HG03571 (cell line): ENCODE measurements at regions not wholly inside any gene's neighbourhood (a gene's known extent, or its start where the extent isn't known, plus 50 kb on each side); places are given as distances from the start of the nearest gene placed in this dataset.
"Not testable (repeated sequence)": the region's sequence is repeated elsewhere in the genome, so short reads cannot be mapped to it uniquely, and the experiment has no call there.

Source experiments
- ATAC-seq: cut with Tn5 transposase; IDR thresholded peaks from one replicate; pipeline ENCODE4 v1.9.1; 2021; ENCODE audit not compliant: unreplicated experiment

DNA sequence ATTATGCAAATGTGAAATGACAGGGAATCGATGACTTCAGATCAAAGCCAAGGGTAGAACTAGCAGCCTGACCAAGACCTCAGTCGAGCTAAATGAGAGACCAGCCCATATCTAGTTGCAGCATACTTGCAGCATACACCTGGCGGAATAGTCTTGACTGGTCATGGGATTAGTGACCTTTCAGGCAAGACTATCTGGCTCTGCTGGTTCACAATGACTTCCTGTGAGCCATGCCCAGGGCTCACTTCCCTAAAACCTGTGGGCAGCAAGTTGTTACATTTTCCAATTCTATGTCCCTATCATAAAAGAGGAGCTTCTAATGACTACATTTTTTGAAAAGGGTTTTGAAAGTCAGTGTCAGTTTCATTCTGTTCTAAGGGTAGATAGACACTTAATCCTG, 1624.9 kb upstream of the CELF4 start:
- no peak for ATAC-seq

DNA sequence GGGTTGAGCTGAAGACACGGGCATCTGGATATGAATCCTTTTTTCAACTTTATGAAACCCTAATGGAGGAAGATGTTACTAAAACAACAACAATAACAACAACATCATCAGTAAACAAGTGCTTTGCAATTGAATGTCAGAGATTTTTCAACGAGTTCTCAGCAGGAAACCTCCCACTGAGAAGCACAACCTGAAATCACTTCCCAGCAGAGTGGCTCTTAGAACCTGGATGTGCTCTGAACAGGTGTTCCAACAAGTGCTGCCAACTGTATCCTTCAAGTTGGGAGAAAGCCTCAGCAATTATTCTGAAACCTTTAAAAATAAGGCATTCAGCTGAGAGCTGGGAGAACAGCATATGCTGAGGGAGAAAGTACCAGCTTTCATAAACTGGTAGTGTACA, 1622.7 kb upstream of the CELF4 start:
- ATAC-seq: no peak

DNA sequence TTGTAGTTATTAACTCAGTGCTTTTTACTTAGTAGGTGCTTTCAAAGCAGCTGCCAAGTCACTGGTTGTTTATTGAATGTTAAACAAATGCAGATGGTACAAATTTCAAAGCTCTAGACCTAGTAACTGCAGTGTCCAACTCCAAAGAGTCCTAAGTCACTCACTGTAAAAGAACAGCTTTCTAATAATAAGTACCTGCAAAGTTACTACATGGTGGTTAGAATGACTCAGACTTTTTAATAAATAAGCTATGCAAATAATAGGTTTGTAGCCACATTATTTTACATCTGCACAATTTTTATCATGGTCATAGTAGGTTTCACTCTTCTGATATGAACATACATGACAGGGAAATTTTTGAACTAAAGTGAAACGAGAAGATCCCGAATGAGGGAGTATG, 1620.4 kb upstream of the CELF4 start:
- ATAC-seq: no peak

DNA sequence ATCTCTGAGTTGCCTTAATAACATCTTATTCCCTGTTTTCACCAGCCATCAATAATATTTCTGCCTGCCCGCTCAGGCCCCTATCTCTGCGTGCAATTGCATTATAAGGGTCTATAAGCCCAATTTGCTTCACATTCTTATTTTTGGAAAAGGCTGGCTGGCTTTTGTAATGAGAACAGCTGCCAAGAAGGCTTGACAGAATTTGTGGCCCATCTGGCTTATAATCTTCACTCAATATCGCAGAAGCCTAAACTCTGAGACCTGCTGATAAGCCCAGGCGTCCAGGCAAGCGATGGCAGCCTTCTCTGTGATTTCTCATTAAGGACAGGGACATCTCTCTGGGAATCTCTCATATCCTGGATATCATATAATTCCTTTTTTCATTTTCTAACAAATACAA, 1618.6 kb upstream of the CELF4 start:
- ATAC-seq: no peak

DNA sequence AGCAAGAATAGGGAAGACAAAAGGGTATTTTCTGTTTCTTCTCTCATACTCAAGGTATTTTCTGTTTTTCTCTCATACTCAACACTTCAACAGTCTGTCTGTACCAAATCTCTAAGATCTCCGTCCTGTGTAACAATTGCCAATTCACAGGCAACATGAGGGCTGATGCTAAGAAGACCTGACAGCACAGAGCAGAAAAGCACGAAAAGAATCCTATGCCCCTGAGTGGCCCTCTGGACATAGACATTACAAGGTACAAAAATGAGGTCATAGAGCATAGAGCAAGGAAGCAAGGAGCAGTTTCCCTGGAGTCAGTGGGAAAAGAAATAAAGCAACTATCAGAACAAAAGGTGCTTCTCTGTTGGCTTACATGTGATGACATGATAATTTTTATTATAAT, 1612.6 kb upstream of the CELF4 start:
- ATAC-seq: no peak

DNA sequence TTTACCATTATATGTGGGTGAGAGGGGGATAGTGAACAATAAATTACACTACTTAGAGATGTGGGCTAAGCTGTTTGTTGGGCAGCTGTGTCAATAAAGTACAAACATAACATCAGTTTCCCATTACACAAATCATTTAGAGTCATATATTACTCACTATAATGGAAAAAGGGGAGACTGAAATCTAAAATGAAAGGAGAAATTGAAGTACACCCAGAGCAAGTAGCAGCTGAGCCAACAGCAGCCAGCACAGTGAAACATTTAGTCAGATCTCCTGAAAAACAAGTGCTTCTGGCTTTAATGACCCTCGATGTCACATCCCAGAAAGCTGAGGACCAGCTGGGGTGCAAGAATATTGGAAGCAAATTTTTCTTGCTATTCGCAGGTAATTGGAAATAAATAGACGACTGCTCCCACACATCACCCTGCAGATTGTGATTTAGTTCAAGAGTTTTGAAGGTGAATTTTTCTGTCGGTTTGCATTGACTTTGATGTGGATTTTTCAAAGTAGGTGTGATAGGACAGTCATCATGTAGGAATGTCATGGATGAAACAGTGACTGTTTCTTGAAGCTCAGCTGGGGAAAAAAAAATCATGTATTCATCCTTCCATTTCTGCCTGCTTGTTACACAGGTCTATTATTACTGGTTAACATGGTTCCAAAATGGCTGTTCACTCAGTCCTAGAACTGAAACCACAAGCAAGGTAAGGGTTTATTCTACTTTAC, 1607.3 kb upstream of the CELF4 start:
- no peak for ATAC-seq

DNA sequence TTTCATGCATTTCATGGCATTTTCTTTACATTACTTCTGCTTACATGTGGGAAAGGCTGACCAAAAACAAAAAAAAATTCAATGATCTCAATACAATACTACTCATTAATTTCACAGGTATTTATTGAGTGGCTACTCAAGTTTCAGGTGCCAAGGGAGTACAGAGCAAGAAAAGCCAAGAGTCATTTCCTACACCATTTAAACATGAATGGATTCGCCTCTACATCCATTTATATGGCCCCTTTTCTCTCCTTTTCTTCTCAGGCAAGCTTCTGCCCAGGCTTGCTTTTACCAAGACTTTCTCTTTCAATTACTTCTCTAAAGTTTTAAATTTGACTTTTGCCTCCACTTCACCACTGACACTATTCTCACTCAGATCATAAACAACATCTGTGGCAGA, 1603.1 kb upstream of the CELF4 start:
- no peak for ATAC-seq

DNA sequence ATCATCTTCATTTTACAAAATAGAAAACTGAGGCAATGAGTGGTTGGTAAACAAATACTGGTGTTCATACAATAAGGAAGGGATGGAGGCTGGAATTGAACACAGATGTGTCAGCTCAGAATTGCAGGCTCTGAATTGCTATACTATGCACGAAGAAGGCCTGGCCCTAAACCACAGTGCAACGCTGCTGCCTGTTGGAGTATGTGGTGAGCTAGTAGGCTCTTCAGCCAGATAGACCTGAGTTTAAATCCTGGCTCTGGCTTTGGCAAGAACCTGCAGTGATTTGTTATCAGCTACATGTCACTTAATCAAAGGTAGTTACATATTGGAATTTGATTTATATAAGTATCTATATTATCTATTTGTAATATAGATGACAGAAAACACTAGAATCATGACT, 1602.4 kb upstream of the CELF4 start:
- ATAC-seq: no peak

DNA sequence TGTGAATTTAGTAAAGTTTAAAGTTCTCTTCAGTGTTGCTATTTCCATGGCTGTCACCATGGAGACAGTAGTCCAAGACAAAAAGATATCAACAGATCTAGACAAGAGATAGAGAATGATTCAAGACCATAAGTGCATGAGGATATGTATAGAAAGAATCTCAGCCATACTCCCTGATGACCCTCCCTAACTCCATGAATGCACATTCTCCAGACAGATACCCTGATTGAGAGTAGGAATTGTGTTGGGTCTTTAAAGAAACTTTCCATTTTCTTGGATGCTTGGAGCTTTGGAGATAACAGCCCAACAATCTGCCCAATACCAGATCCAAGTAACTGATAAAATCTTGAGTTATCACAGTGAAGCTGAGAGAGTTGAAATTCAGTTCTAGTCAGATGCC, 1601.2 kb upstream of the CELF4 start:
- no peak for ATAC-seq

DNA sequence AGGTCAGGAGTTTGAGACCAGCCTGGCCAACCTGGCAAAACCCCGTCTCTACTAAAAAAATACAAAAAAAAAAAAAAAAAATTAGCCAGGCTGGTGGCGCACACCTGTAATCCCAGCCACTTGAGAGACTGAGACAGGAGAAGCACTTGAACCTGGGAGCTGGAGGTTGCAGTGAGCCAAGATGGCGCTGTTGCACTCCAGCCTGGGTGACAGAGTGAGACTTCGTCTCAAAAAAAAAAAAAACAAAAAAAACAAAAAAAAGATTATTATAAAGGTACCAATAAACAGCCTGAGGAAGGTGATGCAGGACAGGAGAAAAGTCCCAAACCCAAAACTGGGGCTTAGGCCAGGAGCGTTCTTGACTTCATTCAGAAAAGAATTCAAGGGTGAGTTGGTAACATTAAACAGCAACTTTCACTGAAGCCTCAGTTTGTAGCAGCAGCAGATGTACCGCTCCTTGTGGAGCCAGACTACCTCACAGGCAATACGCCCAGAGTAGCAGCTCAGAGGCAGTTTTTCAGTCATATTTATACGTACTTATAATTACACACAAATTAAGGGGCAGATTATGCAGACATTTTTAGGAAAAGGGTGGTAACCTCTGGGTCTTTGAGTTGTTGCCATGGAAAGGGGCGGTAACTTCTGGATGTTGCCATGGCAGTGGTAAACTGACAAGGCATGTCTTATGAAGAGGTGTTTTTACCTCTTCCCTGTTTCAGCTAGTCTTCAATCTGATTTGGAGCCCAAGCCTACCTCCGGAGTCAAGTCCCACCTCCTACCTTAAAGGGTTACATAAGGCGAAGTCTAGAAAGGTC, 1596.6 kb upstream of the CELF4 start:
- no peak for ATAC-seq

DNA sequence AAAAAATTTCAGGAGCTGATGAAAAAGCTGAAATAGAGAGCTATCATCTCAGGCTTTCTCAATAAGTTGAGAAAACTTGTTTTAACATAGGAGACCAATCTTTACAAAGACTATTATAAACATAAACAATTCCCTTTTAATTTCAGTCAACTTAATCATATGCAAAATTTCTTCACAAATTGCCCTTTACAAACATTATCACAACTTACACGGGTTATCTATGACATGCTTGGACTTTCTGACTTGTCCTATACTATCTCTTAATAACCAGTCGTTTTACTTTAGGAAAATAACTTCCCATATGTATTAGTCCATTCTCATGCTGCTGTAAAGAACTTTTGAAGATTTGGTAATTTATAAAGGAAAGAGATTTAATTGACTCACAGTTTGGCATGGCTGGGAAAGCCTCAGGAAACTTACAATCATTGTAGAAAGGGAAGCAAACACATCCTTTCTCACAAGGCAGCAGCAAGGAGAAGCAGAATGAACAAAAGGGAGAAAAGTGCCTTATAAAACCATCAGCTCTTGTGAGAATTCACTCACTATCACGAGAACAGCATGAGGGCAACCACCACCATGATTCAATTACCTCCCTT, 1583.7 kb upstream of the CELF4 start:
- ATAC-seq: no peak

DNA sequence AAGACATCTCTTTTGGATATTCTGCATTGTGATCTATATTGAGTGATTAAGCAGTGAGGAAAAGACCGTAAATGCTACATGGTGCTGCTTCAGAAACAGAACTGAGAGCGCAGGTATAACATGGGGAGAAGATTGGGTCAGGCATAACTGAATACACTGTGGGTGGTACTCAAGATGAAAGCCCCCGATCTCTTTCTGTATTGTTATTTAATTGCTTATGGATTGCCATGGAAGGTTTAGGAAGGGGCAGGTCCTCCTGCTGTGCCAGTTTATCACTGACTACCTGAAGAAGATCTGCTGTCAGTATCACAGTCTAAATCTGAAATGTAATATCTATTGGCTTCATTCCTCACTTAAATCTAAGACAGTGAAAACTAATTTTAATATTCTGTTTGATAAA, 1568.7 kb upstream of the CELF4 start:
- ATAC-seq: no peak

DNA sequence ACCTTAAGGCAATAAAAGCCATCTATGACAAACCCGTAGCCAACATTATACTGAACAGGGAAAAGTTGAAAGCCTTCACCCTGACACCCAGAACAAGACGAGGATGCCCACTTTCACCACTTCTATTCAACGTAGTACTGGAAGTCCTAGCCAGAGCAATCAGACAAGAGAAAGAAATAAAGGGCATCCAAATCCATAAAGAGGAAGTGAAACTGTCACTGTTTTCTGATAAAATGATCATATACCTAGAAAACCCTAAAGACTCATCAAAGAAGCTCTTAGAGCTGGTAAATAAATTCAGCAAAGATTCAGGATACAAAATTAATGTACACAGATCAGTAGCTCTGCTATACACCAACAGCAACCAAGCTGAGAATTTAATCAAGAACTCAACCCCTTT, 1561.9 kb upstream of the CELF4 start:
- ATAC-seq: not testable (repeated sequence)

DNA sequence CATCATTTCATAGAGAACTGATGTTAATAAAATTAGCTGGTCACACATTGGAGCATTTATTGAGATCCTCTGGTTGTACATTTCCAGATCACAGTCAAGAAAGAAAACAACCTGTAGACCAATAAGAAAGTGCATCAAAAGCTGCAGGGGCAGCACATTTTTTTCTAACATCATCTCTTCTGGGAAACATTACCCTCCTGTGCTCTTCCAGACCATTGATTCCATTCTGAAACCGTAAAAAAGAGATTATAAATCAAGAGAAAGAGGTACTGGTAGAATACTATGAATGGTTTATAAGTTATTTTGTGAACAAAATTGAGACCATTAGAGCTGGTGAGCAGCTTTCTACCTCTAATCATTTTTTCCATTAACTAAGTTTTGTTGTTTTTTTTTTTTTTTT, 1548.2 kb upstream of the CELF4 start:
- ATAC-seq: no peak

DNA sequence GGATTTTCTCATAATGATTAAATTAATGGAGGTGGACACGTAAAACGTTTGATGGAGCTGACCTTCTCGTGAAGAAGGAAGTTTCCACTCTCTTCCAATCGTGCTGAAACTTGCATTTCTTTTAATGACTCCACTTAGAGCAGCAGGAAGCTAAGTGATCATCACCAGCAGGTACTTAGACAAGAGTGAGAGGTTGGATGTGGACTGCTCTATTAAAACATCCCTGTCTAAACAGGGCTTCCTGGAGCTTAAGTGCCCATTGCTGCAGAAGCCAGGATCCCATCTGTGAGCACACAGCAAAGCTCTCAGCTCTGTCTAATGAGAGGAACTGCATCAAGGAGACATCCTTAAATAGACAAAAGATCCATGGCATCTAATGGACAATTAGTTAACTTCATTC, 1539.5 kb upstream of the CELF4 start:
- ATAC-seq: no peak

DNA sequence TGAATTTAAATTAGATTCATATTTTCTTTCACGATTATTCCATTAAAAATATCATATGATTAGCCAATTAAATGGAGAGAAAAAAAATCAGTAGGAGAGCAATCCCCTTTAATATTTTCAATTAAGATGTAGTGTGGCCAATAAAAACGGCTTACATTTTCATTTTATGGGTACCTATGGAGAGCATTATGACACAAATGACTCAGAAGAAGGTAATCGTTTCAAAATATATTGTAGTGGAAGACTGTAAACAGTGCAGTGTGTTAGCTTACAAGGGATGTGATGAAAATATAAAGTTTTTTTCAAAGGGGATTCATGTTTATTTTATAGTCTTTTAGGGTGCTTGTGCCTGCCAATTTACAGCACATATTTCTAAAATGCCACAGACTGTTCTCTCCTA, 1507.4 kb upstream of the CELF4 start:
- no peak for ATAC-seq

DNA sequence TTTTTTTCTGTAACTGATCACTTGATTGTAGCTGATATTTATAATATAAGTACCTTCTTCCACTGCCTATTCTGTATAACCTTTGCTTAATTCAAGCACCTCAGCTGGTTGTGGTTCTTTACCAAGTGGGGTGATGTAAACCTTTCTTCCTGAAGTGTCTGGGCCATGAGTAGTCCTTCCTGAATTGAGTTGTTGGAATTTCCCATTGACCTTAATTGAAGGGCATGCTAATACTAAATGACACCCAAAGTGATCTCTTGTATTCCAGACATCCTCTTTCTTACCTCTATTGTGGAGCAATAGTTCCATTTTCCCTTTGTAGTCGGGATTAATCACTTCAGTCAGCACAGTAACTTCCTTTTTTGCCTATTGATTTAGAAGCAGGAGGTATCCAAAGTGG, 1496.8 kb upstream of the CELF4 start:
- no peak for ATAC-seq

DNA sequence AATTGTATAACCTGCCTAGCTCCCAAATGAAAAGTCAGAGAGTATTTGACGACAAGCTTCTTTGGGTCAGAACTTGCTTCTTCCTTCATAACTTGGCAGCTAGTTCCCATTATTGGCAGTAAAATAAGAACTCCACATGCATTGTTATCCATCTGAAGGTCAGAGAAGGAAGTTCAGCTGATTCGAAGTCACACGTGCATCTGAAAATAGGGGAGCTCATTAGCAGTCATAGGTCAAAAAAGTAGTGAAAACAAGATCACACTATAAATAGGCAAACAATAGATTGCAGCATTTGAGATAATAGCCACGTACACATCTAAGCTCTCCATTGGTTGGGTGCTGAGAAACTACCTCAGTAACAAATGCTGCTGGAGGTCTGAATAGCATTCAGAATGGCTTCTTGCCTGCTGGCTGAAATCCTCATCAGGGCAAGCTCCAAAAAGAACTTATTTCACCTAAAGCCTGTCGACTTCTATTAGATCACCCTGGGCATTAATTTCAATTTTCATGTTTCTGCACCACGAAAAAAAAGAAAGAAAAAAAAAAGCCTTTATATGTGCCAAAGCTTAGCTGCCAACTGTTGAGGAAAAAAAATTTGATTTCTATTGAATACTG, 1492.9 kb upstream of the CELF4 start:
- ATAC-seq: no peak

DNA sequence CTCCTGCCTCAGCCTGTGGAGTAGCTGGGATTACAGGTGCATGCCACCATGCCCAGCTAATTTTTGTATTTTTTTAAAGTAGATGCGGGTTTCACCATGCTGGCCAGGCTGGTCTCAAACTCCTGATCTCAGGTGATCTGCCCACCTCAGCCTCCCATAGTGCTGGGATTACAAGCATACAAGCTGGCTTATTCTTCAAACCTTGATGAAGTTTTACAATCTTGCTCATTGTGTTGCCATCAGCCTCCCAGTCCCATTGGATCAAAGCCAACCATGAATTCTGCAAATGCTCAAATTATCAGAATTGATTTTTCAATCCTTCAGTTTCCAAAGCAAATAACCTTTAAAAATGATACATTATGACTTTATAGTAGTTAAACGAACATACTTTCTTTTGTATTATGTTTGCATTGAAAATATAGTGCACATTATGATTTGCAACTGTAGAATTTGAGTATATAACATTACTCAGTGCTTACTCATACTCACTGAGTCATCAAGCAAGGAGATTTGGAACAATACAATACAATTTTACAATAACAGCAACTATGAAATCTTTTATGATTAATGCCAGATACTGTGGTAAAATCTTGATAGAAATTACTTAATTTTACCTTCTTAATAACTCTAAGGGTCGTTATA, 1491.9 kb upstream of the CELF4 start:
- no peak for ATAC-seq

DNA sequence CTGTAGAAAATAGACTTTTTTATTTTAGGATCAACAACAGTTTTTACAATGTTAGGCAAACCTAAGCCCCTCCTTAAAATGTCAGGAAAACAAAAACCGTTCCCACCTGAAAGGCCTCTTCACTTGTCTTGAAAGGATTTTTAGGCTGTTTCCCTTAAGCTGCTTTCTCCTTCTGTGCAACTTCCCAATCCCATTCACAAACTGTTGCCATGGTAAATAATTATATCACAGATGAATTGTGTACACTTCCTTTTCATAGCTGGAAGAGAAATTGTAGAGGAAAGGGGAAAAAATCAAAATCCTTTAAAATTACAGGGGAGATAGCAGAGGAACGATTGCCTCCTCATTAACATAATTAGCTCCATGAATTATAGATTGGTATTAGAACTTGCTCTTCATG, 1488.0 kb upstream of the CELF4 start:
- no peak for ATAC-seq

DNA sequence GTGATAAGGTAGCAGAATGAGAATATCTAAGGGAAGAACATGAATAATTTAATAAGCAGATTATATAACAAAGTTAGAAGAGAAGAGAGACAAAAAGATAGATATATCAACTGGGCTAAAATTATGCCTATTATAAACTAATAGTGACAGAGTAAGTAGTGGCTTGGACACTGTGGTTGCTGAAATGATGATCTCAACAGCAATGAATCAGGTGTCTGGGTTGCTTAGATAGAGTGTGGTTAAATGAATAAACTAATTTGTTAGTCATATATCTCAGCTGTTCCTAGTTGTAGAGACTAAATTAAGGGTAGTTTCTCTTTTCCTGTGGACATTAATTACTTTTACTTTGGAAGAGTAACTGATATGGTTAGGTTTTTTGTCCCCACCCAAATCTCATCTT, 1485.4 kb upstream of the CELF4 start:
- no peak for ATAC-seq
